ENCODE measurements at regions not wholly inside any gene's neighbourhood (a gene's known extent, or its start where the extent isn't known, plus 50 kb on each side); places are given as distances from the start of the nearest gene placed in this dataset.

DNA sequence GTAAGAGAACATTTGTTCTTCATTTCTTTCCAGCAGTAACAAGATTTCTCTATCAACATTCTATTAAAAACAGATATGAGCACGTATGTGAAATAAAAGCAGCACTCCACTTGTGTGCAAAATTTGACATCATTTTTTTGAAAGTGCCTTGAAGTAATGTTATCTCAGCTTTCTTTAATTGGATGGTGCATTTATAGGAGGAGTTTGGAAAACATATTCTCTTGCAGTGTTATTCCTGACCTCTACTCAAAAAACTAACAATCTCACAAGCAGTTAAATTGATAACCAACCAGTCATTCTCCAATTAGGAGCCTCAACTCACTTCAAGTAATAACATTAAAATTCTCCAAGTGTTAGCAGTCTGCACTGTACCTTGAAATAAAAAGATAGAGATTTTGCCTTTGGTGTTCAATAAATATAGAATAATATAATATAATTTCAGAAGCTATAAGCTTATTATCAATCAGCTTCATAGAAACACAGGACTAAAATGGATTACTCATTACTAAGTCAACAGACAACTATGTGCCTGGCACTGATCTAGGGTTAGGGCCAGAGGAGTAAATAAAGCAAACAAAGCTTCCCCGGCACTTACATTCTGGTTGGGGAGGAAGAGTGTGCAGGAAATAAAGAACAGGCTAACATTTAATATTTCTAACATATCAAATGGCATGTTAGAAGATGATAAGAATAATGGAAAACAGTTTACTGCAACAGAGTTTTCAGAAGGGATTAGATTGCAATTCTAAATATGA is 149.0 kb upstream of the SGK1 start:
- Histone ChIP-seq H3K27ac (no peak overlapping the region), H3K9me3 (replicated peaks in 1 of 11) (0 out of 22 replicates have a peak, but pooled peaks cover 0 to 9% (median 0%) of the 10 kb centered on the region in 11 experiments), H3K4me2 (no peak overlapping the region), H3K27me3 (no peaks in the 10 kb centered on the region), H4K20me1 (no peaks in the 10 kb centered on the region), H3K36me3 (no peaks in the 10 kb centered on the region), H3K4me1 (peaks cover 9 to 17% (median 12%) of the 10 kb centered on the region in 10 experiments; a peak in 18 of 20 replicates), H3K4me3 (no peak overlapping the region), H3K9ac (no peak overlapping the region)
- TF ChIP-seq Cebpa-rat (IDR thresholded peaks at IDR 0.05), result no peak

DNA sequence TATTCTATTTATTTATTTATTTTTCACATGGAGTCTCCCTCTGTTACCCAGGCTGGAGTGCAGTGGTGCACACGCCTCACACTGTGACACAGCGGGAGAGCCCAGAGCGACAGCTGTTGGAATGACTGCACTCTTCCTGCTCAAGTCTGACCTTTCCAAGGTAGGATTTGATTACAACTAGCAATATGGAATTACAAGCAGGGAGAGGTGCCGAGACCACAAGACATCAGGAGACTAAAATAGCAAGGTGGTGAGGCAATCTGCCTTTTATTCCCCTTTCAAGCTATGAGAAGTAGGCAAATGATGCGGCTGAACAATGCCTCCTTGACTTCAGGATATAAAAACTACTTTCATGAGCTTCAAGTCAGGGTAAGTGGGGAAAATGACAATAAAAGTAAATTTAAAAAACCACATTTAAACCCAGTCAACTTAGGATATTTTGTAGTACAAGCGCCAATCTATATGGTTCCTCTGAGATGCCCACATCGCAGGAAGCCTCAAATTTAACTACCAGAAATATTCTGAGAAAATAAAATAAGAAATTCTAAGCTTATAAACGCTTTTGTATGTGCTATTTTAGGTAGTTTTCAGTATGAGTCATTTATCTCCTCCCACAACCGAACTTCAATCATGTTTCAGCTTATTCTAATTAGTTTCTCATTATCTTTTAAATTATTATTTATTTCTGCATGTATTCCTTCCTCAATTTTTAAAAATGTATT is 146.9 kb upstream of the SGK1 start:
- no peaks in the 10 kb centered on the region for H3K27me3 ChIP-seq
- no peaks in the 10 kb centered on the region for H3K36me3 ChIP-seq
- H4K20me1 ChIP-seq, result no peaks in the 10 kb centered on the region
- 0 out of 22 replicates have a peak, but pooled peaks cover 0 to 9% (median 0%) of the 10 kb centered on the region in 11 experiments for H3K9me3 ChIP-seq (replicated peaks in 1 of 11)
- peaks cover 9 to 18% (median 12%) of the 10 kb centered on the region in 10 experiments; a peak in 18 of 20 replicates for H3K4me1 ChIP-seq
- TF ChIP-seq Cebpa-rat (IDR thresholded peaks at IDR 0.05), result no peak
- 0 out of 22 replicates have a peak overlapping the region, but pooled peaks of 1 of the 11 experiments have one; percentile 10 for H3K27ac ChIP-seq
- no peak overlapping the region for H3K9ac ChIP-seq
- H3K4me3 ChIP-seq, result no peak overlapping the region
- peak overlapping the region; percentile 14 to 71 (median 51); a peak in 20 of 22 replicates for H3K4me2 ChIP-seq

DNA sequence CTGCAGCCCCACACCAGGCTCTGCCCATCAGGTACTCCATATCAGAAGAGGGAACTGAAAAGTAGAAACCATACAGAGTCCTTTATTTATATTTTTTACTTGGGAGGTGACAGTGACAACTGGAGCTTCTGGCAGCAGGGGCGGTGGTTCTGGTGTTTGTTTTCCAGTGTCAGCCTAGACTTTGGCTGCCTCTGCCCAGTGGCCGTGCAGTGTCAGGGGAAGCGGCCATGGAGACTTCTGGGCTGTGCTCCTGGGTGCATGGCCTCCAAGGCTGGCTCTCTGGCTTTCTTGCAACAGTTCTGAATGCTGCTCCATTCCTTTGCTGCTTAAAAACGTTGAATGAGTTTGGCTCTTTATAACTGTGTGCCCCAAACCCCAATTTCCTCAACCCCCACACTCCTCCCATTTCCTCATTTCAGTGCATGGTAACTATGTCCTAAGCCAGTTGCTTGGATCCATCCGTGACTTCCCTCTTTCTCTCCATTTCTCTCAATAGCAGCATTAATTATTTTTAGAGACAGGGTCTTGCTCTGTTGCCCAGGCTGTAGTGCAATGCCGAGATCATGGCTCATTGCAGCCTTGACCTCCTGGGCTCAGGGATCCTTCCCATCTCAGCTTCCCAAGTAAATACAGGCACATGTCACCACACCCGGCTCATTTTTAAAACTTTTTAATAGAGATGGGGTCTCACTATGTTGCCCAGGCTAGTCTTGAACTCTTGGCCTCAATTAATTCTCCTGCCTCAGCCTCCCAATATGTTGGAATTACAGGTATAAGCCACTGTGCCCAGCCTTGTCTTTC is 141.1 kb upstream of the SGK1 start:
- Histone ChIP-seq H3K4me2 (peak overlapping the region in 3 of 11 experiments; percentile 51 to 67 (median 63); a peak in 7 of 22 replicates), H4K20me1 (no peaks in the 10 kb centered on the region), H3K36me3 (no peaks in the 10 kb centered on the region), H3K27ac (peak overlapping the region in 3 of 11 experiments; percentile 8 to 39 (median 20); a peak in 1 of 22 replicates), H3K9me3 (replicated peaks in 1 of 11) (0 out of 22 replicates have a peak, but pooled peaks cover 0 to 9% (median 0%) of the 10 kb centered on the region in 11 experiments), H3K4me3 (no peak overlapping the region), H3K4me1 (peaks cover 0 to 24% (median 3%) of the 10 kb centered on the region in 10 experiments; a peak in 9 of 20 replicates), H3K9ac (no peak overlapping the region), H3K27me3 (no peaks in the 10 kb centered on the region)
- no peak for TF ChIP-seq Cebpa-rat (IDR thresholded peaks at IDR 0.05)

DNA sequence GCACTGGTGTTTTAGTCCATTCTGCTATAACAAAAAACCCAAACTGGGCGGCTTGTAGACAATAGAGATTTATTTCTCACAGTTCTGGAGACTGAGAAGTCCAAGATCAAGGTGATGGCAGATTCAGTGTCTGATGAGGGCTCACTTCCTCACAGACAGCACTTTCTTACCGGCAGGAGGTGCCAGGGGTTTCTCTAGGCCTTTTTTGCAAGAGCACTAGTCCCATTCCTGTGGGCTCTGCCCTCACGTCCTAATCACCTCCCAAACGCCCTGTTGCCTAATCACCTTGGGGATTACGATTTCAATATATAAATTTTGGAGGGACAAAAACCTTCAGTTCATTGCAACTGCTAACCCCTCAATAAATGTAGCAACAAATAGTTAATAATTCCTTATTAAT is 140.0 kb upstream of the SGK1 start:
- no peak for TF ChIP-seq Cebpa-rat (IDR thresholded peaks at IDR 0.05)
- Histone ChIP-seq H3K27ac (no peak overlapping the region), H3K9ac (no peak overlapping the region), H3K4me1 (peaks cover 0 to 22% (median 2%) of the 10 kb centered on the region in 10 experiments; a peak in 9 of 20 replicates), H3K4me3 (no peak overlapping the region), H3K36me3 (no peaks in the 10 kb centered on the region), H3K4me2 (no peak overlapping the region), H3K9me3 (replicated peaks in 1 of 11) (0 out of 22 replicates have a peak, but pooled peaks cover 0 to 7% (median 0%) of the 10 kb centered on the region in 11 experiments), H3K27me3 (no peaks in the 10 kb centered on the region), H4K20me1 (no peaks in the 10 kb centered on the region)

DNA sequence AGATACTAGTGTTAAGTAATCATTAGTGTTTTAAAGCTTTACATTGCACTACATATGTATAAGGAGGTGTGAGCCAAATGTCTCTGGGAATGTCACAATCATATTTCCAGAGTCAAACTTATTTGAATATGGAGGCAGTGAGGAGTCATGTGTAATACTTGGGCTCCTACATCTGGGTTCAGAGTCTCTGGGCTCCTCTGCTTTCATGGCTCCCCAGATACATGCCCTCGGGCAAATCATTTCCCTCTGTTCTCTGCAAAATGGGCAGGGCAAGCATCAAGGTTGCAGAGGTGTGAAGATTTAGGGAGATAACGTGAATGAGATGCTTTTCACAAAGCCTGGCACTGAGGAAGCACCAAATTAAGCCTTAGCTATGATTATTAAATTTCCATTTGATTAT is 138.3 kb upstream of the SGK1 start:
- H3K4me2 ChIP-seq, result no peak overlapping the region

DNA sequence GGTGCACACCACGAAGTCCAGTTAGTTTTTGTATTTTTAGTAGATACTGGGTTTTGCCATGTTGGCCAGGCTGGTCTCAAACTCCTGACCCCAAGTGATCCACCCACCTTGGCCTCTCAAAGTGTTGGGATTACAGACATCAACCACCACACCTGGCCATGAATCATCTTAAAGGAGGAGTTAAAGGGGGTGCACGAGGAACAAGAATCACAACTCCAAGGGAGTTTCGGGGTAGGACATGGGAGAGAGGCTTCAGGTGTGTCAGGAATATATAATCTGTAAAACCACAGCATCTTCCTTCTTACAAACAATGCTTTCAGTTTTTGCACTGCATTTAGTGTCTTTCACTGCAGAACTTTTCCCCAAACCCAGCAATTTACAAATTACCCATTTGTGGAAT is 137.4 kb upstream of the SGK1 start:
- TF ChIP-seq Cebpa-rat (IDR thresholded peaks at IDR 0.05), result no peak
- Histone ChIP-seq H3K9me3 (replicated peaks in 1 of 11) (peaks cover 0 to 6% (median 0%) of the 10 kb centered on the region in 11 experiments; a peak in 4 of 22 replicates), H3K4me1 (peaks cover 0 to 34% (median 2%) of the 10 kb centered on the region in 10 experiments; a peak in 9 of 20 replicates), H3K27ac (no peak overlapping the region), H3K36me3 (no peaks in the 10 kb centered on the region), H3K9ac (no peak overlapping the region), H3K4me3 (no peak overlapping the region), H3K4me2 (no peak overlapping the region), H4K20me1 (no peaks in the 10 kb centered on the region), H3K27me3 (no peaks in the 10 kb centered on the region)

More for the DNA sequence above, 138.3 kb upstream of the SGK1 start:
- Histone ChIP-seq H3K27me3 (no peaks in the 10 kb centered on the region), H3K4me1 (peaks cover 0 to 25% (median 2%) of the 10 kb centered on the region in 10 experiments; a peak in 9 of 20 replicates), H3K27ac (no peak overlapping the region), H3K9me3 (replicated peaks in 1 of 11) (peaks cover 0 to 6% (median 0%) of the 10 kb centered on the region in 11 experiments; a peak in 4 of 22 replicates), H3K36me3 (no peaks in the 10 kb centered on the region), H4K20me1 (no peaks in the 10 kb centered on the region), H3K9ac (no peak overlapping the region), H3K4me3 (no peak overlapping the region)
- no peak for TF ChIP-seq Cebpa-rat (IDR thresholded peaks at IDR 0.05)

DNA sequence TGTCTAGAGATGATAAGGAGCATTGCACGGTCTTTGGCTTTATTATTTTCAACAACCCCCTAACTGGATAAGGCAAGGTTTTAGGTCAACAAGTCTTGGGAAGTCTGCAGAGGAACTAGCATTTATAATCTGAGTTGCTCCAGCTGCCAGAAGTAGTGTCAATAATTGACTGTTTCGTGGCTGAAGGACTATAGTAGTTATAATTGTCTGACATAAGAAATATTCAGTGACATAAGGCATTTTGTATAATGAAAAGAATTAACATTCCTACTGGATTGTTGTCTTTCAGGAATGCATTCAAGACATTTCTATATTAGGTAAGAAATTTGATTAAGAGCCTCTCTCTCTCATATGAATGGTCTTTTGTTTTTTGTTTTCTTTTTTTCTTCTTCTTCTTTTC is 136.9 kb upstream of the SGK1 start:
- Histone ChIP-seq H3K4me3 (no peak overlapping the region), H3K36me3 (no peaks in the 10 kb centered on the region), H3K27me3 (no peaks in the 10 kb centered on the region), H3K9ac (no peak overlapping the region), H3K4me1 (peaks cover 0 to 38% (median 2%) of the 10 kb centered on the region in 10 experiments; a peak in 9 of 20 replicates), H4K20me1 (no peaks in the 10 kb centered on the region), H3K4me2 (no peak overlapping the region), H3K27ac (no peak overlapping the region), H3K9me3 (replicated peaks in 1 of 11) (peaks cover 0 to 6% (median 0%) of the 10 kb centered on the region in 11 experiments; a peak in 4 of 22 replicates)
- TF ChIP-seq Cebpa-rat (IDR thresholded peaks at IDR 0.05), result no peak

DNA sequence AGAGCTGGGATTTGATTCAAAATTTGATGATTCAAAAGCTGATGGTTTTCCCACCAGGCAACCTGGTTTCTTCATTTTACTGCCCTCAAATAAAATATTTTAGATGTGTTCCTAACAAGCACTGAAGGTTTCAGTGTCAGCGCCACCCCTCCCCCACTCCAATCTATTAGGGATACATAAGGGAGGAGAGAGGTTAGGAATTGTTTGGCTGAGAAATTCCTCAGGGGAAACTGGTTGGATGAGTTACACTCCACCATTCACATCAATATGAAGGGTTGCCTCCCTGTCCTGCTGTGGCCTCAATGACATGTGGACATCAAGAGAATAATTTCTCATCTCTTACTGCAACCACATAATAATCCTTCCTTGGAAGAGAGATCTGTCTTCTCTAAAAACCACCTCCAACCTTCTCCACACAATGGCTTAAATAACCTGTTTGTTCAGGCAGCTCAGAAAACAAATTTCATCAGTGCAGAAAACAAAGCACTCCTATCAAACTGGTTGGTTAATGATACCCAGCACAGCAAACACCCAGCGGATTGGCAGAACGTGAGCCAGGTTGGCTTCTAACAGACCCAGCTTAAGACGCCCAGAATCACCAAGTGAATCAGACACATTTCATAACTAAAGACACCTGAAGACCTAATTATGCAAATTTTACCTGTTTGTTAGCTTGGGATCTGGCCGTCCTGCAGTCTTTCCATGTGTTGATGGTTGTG is 136.0 kb upstream of the SGK1 start:
- Histone ChIP-seq H3K9me3 (replicated peaks in 1 of 11) (peaks cover 0 to 6% (median 0%) of the 10 kb centered on the region in 11 experiments; a peak in 4 of 22 replicates), H4K20me1 (no peaks in the 10 kb centered on the region), H3K4me1 (peaks cover 0 to 35% (median 1%) of the 10 kb centered on the region in 10 experiments; a peak in 9 of 20 replicates), H3K4me3 (no peak overlapping the region), H3K27me3 (no peaks in the 10 kb centered on the region), H3K27ac (no peak overlapping the region), H3K9ac (no peak overlapping the region), H3K4me2 (no peak overlapping the region), H3K36me3 (no peaks in the 10 kb centered on the region)
- no peak for TF ChIP-seq Cebpa-rat (IDR thresholded peaks at IDR 0.05)
